K562 (cell line): ENCODE measurements at regions not wholly inside any gene's neighbourhood (a gene's known extent, or its start where the extent isn't known, plus 50 kb on each side); places are given as distances from the start of the nearest gene placed in this dataset.

Experiments
- ATAC-seq: fragments of 200-7000 bp; cut with Tn5 transposase; 3 replicates; pipeline ENCODE4 v1.9.1; 2020; ENCODE audit warnings: moderate library complexity
- BruUV-seq: library from RNA; stranded (reverse); fragments of 400-500 nt; replicated peaks from 2 replicates; lab custom pipeline; 2021; lab: Mats Ljungman, UMichigan
- CTCF ChIA-PET: fragments of 300-600 bp; formaldehyde crosslinking; extraction: SDS; loops from one replicate; lab custom pipeline; 2021; ENCODE audit warnings: low intra/inter-chr PET ratio; lab: Yijun Ruan, JAX
- POLR2A ChIA-PET: fragments of 300-600, 350-650 bp; sonication (Branson Sonifier 250); formaldehyde crosslinking; extraction: SDS; loops from one replicate; lab custom pipeline; 2021; ENCODE audit warnings: antibody characterized with exemption, inconsistent platforms; lab: Yijun Ruan, JAX
- DNase-seq, 4 experiments: peaks; one replicate each; pipeline versions ENCODE4 v3.0.0 to v3.0.0-alpha.2; 2011 to 2018; ENCODE audit warnings: low spot score in 3 of 4, mixed read lengths in 3 of 4; ENCODE audit errors: extremely low read depth in 1 of 4
- FAIRE-seq: peaks from 2 replicates; lab custom pipeline; 2011; peaks lifted over from hg19 to GRCh38; lab: Jason Lieb, UNC
- H2AFZ ChIP-seq: 2 replicates; pipeline ENCODE4 v1.6.0; 2011; ENCODE audit warnings: low read depth, low read length, control low read depth, inconsistent platforms
- H3K27ac ChIP-seq: fragments of 200-600 bp; 3 replicates; pipeline ENCODE4 v1.8.0; 2011; ENCODE audit warnings: low read depth, mild to moderate bottlenecking, control low read depth, inconsistent platforms, low read length, moderate library complexity, mixed read lengths; ENCODE audit errors: extremely low read depth
- H3K27me3 ChIP-seq, 2 experiments: fragments of 300-600 bp in 1 of 2; 2 replicates in 1 of 2; 3 replicates in 1 of 2; pipeline versions ENCODE4 v1.6.0 to v1.8.0; 2011; ENCODE audit warnings: inconsistent platforms in 2 of 2, low read length in 2 of 2, mild to moderate bottlenecking in 1 of 2, mixed read lengths in 1 of 2, moderate library complexity in 1 of 2; ENCODE audit not compliant: control insufficient read depth in 2 of 2, insufficient read depth in 2 of 2
- H3K36me3 ChIP-seq: fragments of 300-600 bp; 3 replicates; pipeline ENCODE4 v1.8.0; 2011; ENCODE audit warnings: mild to moderate bottlenecking, low read length, inconsistent platforms; ENCODE audit not compliant: control insufficient read depth, insufficient read depth
- H3K4me1 ChIP-seq, 2 experiments: fragments of 200-600 bp in 1 of 2; replicated peaks in 1 of 2; 2 replicates in 1 of 2; 3 replicates in 1 of 2; pipeline versions ENCODE4 v1.5.1 to v1.8.0; 2011; ENCODE audit warnings: inconsistent platforms in 2 of 2, low read length in 2 of 2, mild to moderate bottlenecking in 1 of 2, mixed read lengths in 1 of 2, moderate library complexity in 1 of 2; ENCODE audit not compliant: control insufficient read depth in 2 of 2, insufficient read depth in 2 of 2
- H3K4me2 ChIP-seq: 2 replicates; pipeline ENCODE4 v1.6.1; 2011; ENCODE audit warnings: low read length, control low read depth, inconsistent platforms, mixed read lengths; ENCODE audit not compliant: insufficient read depth
- H3K4me3 ChIP-seq: fragments of 200-600 bp; sonication (generic), shearing (Covaris generic); 2 replicates; pipeline ENCODE4 v1.5.1; 2016; ENCODE audit warnings: control low read depth, inconsistent platforms
- H3K79me2 ChIP-seq: fragments of 200-600 bp; 3 replicates; pipeline ENCODE4 v1.8.0; 2011; ENCODE audit warnings: low read length, inconsistent platforms; ENCODE audit not compliant: control insufficient read depth, insufficient read depth
- H3K9ac ChIP-seq, 2 experiments: 2 replicates each; pipeline versions ENCODE4 v1.6.0 to v1.6.1; 2011; ENCODE audit warnings: low read depth in 2 of 2, low read length in 2 of 2, control low read depth in 1 of 2, inconsistent platforms in 1 of 2, mild to moderate bottlenecking in 1 of 2, mixed read lengths in 1 of 2; ENCODE audit not compliant: insufficient read depth in 1 of 2
- H3K9me1 ChIP-seq: one replicate; pipeline ENCODE4 v1.6.0; 2011; ENCODE audit warnings: inconsistent platforms, mild to moderate bottlenecking, low read length, moderate library complexity; ENCODE audit not compliant: control insufficient read depth, insufficient read depth
- H3K9me3 ChIP-seq: replicated peaks from 2 replicates; pipeline ENCODE4 v1.5.1; 2011; ENCODE audit warnings: low read depth, low read length, inconsistent platforms; ENCODE audit not compliant: control insufficient read depth, insufficient read depth
- H4K20me1 ChIP-seq: replicated peaks from 2 replicates; pipeline ENCODE4 v1.6.1; 2011; ENCODE audit warnings: low read length, inconsistent platforms, mixed read lengths; ENCODE audit not compliant: control insufficient read depth, insufficient read depth
- ATF7 ChIP-seq: fragments of 450-650 bp; IDR thresholded peaks from 2 replicates; pipeline ENCODE4 v1.7.1; 2014; ENCODE audit warnings: mild to moderate bottlenecking, moderate library complexity
- CTBP1 ChIP-seq: fragments of 450-650 bp; IDR thresholded peaks from 2 replicates; pipeline ENCODE4 v1.6.1; 2016; ENCODE audit warnings: borderline replicate concordance
- MYBL2 ChIP-seq, 2 experiments: fragments of 450-650 bp in 1 of 2; sonication (generic) in 1 of 2; formaldehyde crosslinking in 1 of 2; IDR thresholded peaks; 2 replicates each; pipeline versions ENCODE4 v1.6.1 to v1.8.1; 2017 to 2022; ENCODE audit warnings: borderline replicate concordance in 1 of 2, inconsistent platforms in 1 of 2, low read depth in 1 of 2, mild to moderate bottlenecking in 1 of 2, missing genetic modification reagents in 1 of 2, moderate library complexity in 1 of 2
- TAF15 ChIP-seq: fragments of 200-400 bp; formaldehyde crosslinking; IDR thresholded peaks from 2 replicates; pipeline ENCODE4 v1.6.1; 2017; ENCODE audit warnings: mild to moderate bottlenecking, low read depth, low read length, moderate library complexity
- TFAM ChIP-seq: fragments of 250-450 bp; sonication (Bioruptor Pico); conservative IDR thresholded peaks from 2 replicates; pipeline ENCODE4 v1.5.0; 2021; ENCODE audit warnings: mild to moderate bottlenecking, moderate library complexity
- ZNF444 ChIP-seq: fragments of 250-450 bp; sonication (Bioruptor Pico); IDR thresholded peaks from 2 replicates; pipeline ENCODE4 v1.4.0; 2020; ENCODE audit warnings: mild to moderate bottlenecking, moderate library complexity
- WGBS: fragments of 100-300 bp; shearing (Covaris generic); methylation state at CpG from one replicate; pipeline ENCODE4 v1.1.6; 2016; ENCODE audit warnings: low coverage, mixed read lengths; ENCODE audit not compliant: insufficient coverage; ENCODE audit errors: missing lambda C conversion rate; 5-methylcytosine and 5-hydroxymethylcytosine counted together
- in situ Hi-C: fragments of 300-500 bp; cut with MboI; formaldehyde crosslinking; loops from 4 replicates; pipeline ENCODE4 v1.15.0; 2018; ENCODE audit warnings: inconsistent platforms, mixed read lengths
- intact Hi-C: fragments of 100-400 bp; cut with micrococcal nuclease; formaldehyde crosslinking; loops from 2 replicates; pipeline ENCODE4 v1.14.2; 2022
- TF ChIP-seq, protein P1 (sequence below): fragments of 200-600 bp; sonication (generic); IDR thresholded peaks from one replicate; pipeline ENCODE4 v1.6.1; 2012; ENCODE audit warnings: mild to moderate bottlenecking, low read depth, low read length, inconsistent platforms
- TF ChIP-seq, protein P2 (sequence below): sonication (generic); formaldehyde crosslinking; IDR thresholded peaks from 2 replicates; pipeline ENCODE4 v1.8.1; 2022; ENCODE audit warnings: missing genetic modification reagents

DNA sequence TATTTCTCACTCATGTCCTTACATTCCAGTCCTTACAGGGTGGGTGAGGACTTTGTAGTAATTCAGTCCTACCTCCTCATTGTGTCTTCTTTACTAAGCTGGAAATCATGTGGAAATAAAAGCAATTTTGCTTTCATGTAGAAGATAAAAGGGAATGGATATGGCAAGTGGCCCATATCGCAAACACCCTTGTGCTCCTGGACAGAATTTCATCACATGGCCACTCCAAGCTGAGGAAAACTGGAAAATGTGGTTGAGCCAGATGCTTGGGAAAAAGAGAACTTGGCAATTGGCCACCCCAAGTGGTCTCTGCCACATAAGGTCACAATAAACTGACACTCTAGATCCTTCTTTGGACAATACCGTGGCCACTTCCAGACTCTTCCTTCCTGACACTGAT is 64.2 kb upstream of the IFNG-AS1 start:
- no TSS peak for BruUV-seq
- no peak overlapping the region for H3K27ac ChIP-seq
- in situ Hi-C loops (no loop called here), intact Hi-C loops (no loop called here)
- no peaks in the 10 kb centered on the region for H4K20me1 ChIP-seq
- no peak for DNase-seq
- no peak overlapping the region for H3K4me2 ChIP-seq
- H3K4me1 ChIP-seq = no peaks in the 10 kb centered on the region
- no peaks in the 10 kb centered on the region for H3K9me3 ChIP-seq
- WGBS = 0% methylated on average over 2 of the region's 2 CpGs
- H3K4me3 ChIP-seq = no peak overlapping the region
- H3K79me2 ChIP-seq = no peaks in the 10 kb centered on the region
- H2AFZ ChIP-seq = no peak overlapping the region
- H3K9ac ChIP-seq = no peak overlapping the region
- no peaks in the 10 kb centered on the region; a peak in 1 of 5 replicates for H3K27me3 ChIP-seq
- POLR2A ChIA-PET = interaction anchor here (1.1 to 1.6 kb wide), 2 partner anchors 9 to 17 kb away, joined by 3 to 4 read pairs; no protein-coding TSS in a partner anchor
- no peak for ATAC-seq
- no peak for FAIRE-seq
- no peaks in the 10 kb centered on the region for H3K9me1 ChIP-seq
- no peaks in the 10 kb centered on the region for H3K36me3 ChIP-seq
- CTCF ChIA-PET = no interaction called here
- TF ChIP-seq TFAM (CRISPR knock-in tag) (no peak), TAF15 (no peak), MYBL2 (IDR thresholded peaks at IDR 0.05; ENCODE audit: low read depth) (no peak), MYBL2 (CRISPR knock-in tag; IDR thresholded peaks at IDR 0.05; ENCODE audit: borderline replicate concordance) (no peak), ATF7 (no peak), ZNF444 (CRISPR knock-in tag) (no peak), CTBP1 (no peak)
- TF ChIP-seq, protein P1, sequence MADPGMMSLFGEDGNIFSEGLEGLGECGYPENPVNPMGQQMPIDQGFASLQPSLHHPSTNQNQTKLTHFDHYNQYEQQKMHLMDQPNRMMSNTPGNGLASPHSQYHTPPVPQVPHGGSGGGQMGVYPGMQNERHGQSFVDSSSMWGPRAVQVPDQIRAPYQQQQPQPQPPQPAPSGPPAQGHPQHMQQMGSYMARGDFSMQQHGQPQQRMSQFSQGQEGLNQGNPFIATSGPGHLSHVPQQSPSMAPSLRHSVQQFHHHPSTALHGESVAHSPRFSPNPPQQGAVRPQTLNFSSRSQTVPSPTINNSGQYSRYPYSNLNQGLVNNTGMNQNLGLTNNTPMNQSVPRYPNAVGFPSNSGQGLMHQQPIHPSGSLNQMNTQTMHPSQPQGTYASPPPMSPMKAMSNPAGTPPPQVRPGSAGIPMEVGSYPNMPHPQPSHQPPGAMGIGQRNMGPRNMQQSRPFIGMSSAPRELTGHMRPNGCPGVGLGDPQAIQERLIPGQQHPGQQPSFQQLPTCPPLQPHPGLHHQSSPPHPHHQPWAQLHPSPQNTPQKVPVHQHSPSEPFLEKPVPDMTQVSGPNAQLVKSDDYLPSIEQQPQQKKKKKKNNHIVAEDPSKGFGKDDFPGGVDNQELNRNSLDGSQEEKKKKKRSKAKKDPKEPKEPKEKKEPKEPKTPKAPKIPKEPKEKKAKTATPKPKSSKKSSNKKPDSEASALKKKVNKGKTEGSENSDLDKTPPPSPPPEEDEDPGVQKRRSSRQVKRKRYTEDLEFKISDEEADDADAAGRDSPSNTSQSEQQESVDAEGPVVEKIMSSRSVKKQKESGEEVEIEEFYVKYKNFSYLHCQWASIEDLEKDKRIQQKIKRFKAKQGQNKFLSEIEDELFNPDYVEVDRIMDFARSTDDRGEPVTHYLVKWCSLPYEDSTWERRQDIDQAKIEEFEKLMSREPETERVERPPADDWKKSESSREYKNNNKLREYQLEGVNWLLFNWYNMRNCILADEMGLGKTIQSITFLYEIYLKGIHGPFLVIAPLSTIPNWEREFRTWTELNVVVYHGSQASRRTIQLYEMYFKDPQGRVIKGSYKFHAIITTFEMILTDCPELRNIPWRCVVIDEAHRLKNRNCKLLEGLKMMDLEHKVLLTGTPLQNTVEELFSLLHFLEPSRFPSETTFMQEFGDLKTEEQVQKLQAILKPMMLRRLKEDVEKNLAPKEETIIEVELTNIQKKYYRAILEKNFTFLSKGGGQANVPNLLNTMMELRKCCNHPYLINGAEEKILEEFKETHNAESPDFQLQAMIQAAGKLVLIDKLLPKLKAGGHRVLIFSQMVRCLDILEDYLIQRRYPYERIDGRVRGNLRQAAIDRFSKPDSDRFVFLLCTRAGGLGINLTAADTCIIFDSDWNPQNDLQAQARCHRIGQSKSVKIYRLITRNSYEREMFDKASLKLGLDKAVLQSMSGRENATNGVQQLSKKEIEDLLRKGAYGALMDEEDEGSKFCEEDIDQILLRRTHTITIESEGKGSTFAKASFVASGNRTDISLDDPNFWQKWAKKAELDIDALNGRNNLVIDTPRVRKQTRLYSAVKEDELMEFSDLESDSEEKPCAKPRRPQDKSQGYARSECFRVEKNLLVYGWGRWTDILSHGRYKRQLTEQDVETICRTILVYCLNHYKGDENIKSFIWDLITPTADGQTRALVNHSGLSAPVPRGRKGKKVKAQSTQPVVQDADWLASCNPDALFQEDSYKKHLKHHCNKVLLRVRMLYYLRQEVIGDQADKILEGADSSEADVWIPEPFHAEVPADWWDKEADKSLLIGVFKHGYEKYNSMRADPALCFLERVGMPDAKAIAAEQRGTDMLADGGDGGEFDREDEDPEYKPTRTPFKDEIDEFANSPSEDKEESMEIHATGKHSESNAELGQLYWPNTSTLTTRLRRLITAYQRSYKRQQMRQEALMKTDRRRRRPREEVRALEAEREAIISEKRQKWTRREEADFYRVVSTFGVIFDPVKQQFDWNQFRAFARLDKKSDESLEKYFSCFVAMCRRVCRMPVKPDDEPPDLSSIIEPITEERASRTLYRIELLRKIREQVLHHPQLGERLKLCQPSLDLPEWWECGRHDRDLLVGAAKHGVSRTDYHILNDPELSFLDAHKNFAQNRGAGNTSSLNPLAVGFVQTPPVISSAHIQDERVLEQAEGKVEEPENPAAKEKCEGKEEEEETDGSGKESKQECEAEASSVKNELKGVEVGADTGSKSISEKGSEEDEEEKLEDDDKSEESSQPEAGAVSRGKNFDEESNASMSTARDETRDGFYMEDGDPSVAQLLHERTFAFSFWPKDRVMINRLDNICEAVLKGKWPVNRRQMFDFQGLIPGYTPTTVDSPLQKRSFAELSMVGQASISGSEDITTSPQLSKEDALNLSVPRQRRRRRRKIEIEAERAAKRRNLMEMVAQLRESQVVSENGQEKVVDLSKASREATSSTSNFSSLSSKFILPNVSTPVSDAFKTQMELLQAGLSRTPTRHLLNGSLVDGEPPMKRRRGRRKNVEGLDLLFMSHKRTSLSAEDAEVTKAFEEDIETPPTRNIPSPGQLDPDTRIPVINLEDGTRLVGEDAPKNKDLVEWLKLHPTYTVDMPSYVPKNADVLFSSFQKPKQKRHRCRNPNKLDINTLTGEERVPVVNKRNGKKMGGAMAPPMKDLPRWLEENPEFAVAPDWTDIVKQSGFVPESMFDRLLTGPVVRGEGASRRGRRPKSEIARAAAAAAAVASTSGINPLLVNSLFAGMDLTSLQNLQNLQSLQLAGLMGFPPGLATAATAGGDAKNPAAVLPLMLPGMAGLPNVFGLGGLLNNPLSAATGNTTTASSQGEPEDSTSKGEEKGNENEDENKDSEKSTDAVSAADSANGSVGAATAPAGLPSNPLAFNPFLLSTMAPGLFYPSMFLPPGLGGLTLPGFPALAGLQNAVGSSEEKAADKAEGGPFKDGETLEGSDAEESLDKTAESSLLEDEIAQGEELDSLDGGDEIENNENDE = no peak
- TF ChIP-seq, protein P2, sequence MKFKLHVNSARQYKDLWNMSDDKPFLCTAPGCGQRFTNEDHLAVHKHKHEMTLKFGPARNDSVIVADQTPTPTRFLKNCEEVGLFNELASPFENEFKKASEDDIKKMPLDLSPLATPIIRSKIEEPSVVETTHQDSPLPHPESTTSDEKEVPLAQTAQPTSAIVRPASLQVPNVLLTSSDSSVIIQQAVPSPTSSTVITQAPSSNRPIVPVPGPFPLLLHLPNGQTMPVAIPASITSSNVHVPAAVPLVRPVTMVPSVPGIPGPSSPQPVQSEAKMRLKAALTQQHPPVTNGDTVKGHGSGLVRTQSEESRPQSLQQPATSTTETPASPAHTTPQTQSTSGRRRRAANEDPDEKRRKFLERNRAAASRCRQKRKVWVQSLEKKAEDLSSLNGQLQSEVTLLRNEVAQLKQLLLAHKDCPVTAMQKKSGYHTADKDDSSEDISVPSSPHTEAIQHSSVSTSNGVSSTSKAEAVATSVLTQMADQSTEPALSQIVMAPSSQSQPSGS (CRISPR knock-in tag) = no peak
